ENCODE measurements at regions not wholly inside any gene's neighbourhood (a gene's known extent, or its start where the extent isn't known, plus 50 kb on each side); places are given as distances from the start of the nearest gene placed in this dataset.

GRCh38 chr2:9778471-9779316 lies 64.6 kb upstream of the TAF1B start:
- no peaks in the 10 kb centered on the region for H3K9me3 ChIP-seq (ENCODE audit: insufficient read depth, low read length)
- no peak overlapping the region for H2AFZ ChIP-seq (ENCODE audit: low read depth, low read length)
- H3K36me3 ChIP-seq (replicated peaks; ENCODE audit: low read depth, low read length), result no peaks in the 10 kb centered on the region
- no peak overlapping the region for H3K9ac ChIP-seq (ENCODE audit: low read length)
- no peak overlapping the region for H3K4me2 ChIP-seq (ENCODE audit: low read length)
- H3K27me3 ChIP-seq (ENCODE audit: low read depth, low read length), result 0 out of 2 replicates have a peak, but pooled peaks cover 3% of the 10 kb centered on the region
- no peaks in the 10 kb centered on the region for H4K20me1 ChIP-seq (ENCODE audit: insufficient read depth, low read length)
- H3K27ac ChIP-seq (ENCODE audit: low read length), result no peak overlapping the region
- peaks cover 13% of the 10 kb centered on the region for H3K4me1 ChIP-seq (ENCODE audit: low read length)
- H3K79me2 ChIP-seq (ENCODE audit: low read length), result no peaks in the 10 kb centered on the region
- H3K4me3 ChIP-seq (ENCODE audit: low read length), result no peak overlapping the region
- TF ChIP-seq EZH2phosphoT487 (IDR thresholded peaks at IDR 0.05; ENCODE audit: low read depth) (no peak), CTCF (IDR thresholded peaks at IDR 0.05; ENCODE audit: low read depth, low read length) (no peak)

GRCh38 chr2:9779596-9780264 lies 63.5 kb upstream of the TAF1B start:
- Histone ChIP-seq H3K79me2 (ENCODE audit: low read length) (no peaks in the 10 kb centered on the region), H3K27me3 (ENCODE audit: low read depth, low read length) (peaks cover 7% of the 10 kb centered on the region; the same call in 1 of the 2 replicates), H3K4me1 (ENCODE audit: low read length) (peaks cover 13% of the 10 kb centered on the region), H3K9me3 (ENCODE audit: insufficient read depth, low read length) (no peaks in the 10 kb centered on the region), H3K36me3 (replicated peaks; ENCODE audit: low read depth, low read length) (no peaks in the 10 kb centered on the region), H3K4me2 (ENCODE audit: low read length) (peak overlapping the region; percentile 10; the same call in 1 of the 2 replicates), H3K27ac (ENCODE audit: low read length) (no peak overlapping the region), H3K9ac (ENCODE audit: low read length) (no peak overlapping the region), H4K20me1 (ENCODE audit: insufficient read depth, low read length) (no peaks in the 10 kb centered on the region), H2AFZ (ENCODE audit: low read depth, low read length) (no peak overlapping the region), H3K4me3 (ENCODE audit: low read length) (no peak overlapping the region)
- TF ChIP-seq CTCF (IDR thresholded peaks at IDR 0.05; ENCODE audit: low read depth, low read length) (no peak), EZH2phosphoT487 (IDR thresholded peaks at IDR 0.05; ENCODE audit: low read depth) (no peak)

GRCh38 chr2:9780368-9781130 lies 62.7 kb upstream of the TAF1B start:
- H3K4me3 ChIP-seq (ENCODE audit: low read length), result no peak overlapping the region
- no peaks in the 10 kb centered on the region for H4K20me1 ChIP-seq (ENCODE audit: insufficient read depth, low read length)
- TF ChIP-seq EZH2phosphoT487 (IDR thresholded peaks at IDR 0.05; ENCODE audit: low read depth) (no peak), CTCF (IDR thresholded peaks at IDR 0.05; ENCODE audit: low read depth, low read length) (no peak)
- no peaks in the 10 kb centered on the region for H3K36me3 ChIP-seq (replicated peaks; ENCODE audit: low read depth, low read length)
- peaks cover 7% of the 10 kb centered on the region; the same call in 1 of the 2 replicates for H3K27me3 ChIP-seq (ENCODE audit: low read depth, low read length)
- peaks cover 13% of the 10 kb centered on the region for H3K4me1 ChIP-seq (ENCODE audit: low read length)
- no peak overlapping the region for H3K4me2 ChIP-seq (ENCODE audit: low read length)
- no peak overlapping the region for H3K27ac ChIP-seq (ENCODE audit: low read length)
- H3K9me3 ChIP-seq (ENCODE audit: insufficient read depth, low read length), result no peaks in the 10 kb centered on the region
- no peaks in the 10 kb centered on the region for H3K79me2 ChIP-seq (ENCODE audit: low read length)
- H2AFZ ChIP-seq (ENCODE audit: low read depth, low read length), result no peak overlapping the region
- H3K9ac ChIP-seq (ENCODE audit: low read length), result no peak overlapping the region
